Liver (tissue), 8 donors: ENCODE measurements at regions not wholly inside any gene's neighbourhood (a gene's known extent, or its start where the extent isn't known, plus 50 kb on each side); places are given as distances from the start of the nearest gene placed in this dataset.

Source experiments
- DNase-seq: peaks from one replicate; pipeline ENCODE4 v3.0.0-alpha.2; 2017; ENCODE audit warnings: low spot score
- H3K27ac ChIP-seq, 2 donors: one replicate each; pipeline ENCODE4 v1.7.0; 2013; ENCODE audit warnings: inconsistent platforms in 2 of 2, low read length in 2 of 2, control low read depth in 1 of 2, low read depth in 1 of 2, mild to moderate bottlenecking in 1 of 2
- H3K27me3 ChIP-seq, 4 donors: one replicate each; pipeline versions ENCODE4 v1.6.1 to v1.7.0; 2013; ENCODE audit warnings: low read length in 3 of 4, inconsistent platforms in 1 of 4, mild to moderate bottlenecking in 1 of 4, moderate library complexity in 1 of 4; ENCODE audit not compliant: control insufficient read depth in 4 of 4, insufficient read depth in 4 of 4
- H3K36me3 ChIP-seq, 4 donors: one replicate each; pipeline versions ENCODE4 v1.6.1 to v1.7.0; 2013; ENCODE audit warnings: low read length in 3 of 4, mild to moderate bottlenecking in 3 of 4, low read depth in 1 of 4, moderate library complexity in 1 of 4; ENCODE audit not compliant: control insufficient read depth in 4 of 4, insufficient read depth in 3 of 4
- H3K4me1 ChIP-seq, 4 donors: one replicate each; pipeline versions ENCODE4 v1.6.1 to v1.7.0; 2013; ENCODE audit warnings: low read length in 3 of 4, mild to moderate bottlenecking in 3 of 4, moderate library complexity in 1 of 4; ENCODE audit not compliant: control insufficient read depth in 4 of 4, insufficient read depth in 4 of 4
- H3K4me3 ChIP-seq, 3 donors: one replicate each; pipeline versions ENCODE4 v1.6.1 to v1.7.0; 2013; ENCODE audit warnings: low read length in 3 of 3, control low read depth in 1 of 3, low read depth in 1 of 3, mild to moderate bottlenecking in 1 of 3
- H3K9ac ChIP-seq, 2 donors: one replicate each; pipeline ENCODE4 v1.7.0; 2013; ENCODE audit warnings: low read length in 2 of 2, mild to moderate bottlenecking in 2 of 2, moderate library complexity in 2 of 2, control low read depth in 1 of 2, low read depth in 1 of 2
- H3K9me3 ChIP-seq, 4 donors: one replicate each; pipeline versions ENCODE4 v1.6.1 to v1.7.0; 2013; ENCODE audit warnings: low read length in 3 of 4; ENCODE audit not compliant: control insufficient read depth in 4 of 4
- EGR1 ChIP-seq, 2 donors: IDR thresholded peaks; 2 replicates each; pipeline ENCODE4 v1.6.1; 2016 to 2018; ENCODE audit warnings: antibody characterized with exemption in 2 of 2, low read depth in 2 of 2
- FOXA1 ChIP-seq: IDR thresholded peaks from 2 replicates; pipeline ENCODE4 v1.6.1; 2016; ENCODE audit warnings: antibody characterized with exemption
- FOXA2 ChIP-seq: IDR thresholded peaks from 2 replicates; pipeline ENCODE4 v1.6.1; 2016; ENCODE audit warnings: antibody characterized with exemption
- GABPA ChIP-seq, 2 donors: IDR thresholded peaks in 1 of 2; conservative IDR thresholded peaks in 1 of 2; 2 replicates each; pipeline ENCODE4 v1.6.1; 2016; ENCODE audit warnings: antibody characterized with exemption in 2 of 2, mild to moderate bottlenecking in 1 of 2, moderate library complexity in 1 of 2
- HNF4A ChIP-seq, 2 donors: conservative IDR thresholded peaks; 2 replicates each; pipeline ENCODE4 v1.6.1; 2016; ENCODE audit warnings: antibody characterized with exemption in 2 of 2, mild to moderate bottlenecking in 2 of 2
- HNF4G ChIP-seq: IDR thresholded peaks from 2 replicates; pipeline ENCODE4 v1.6.1; 2016; ENCODE audit warnings: antibody characterized with exemption
- JUND ChIP-seq, 2 donors: IDR thresholded peaks; 2 replicates each; pipeline ENCODE4 v1.6.1; 2016; ENCODE audit warnings: antibody characterized with exemption in 2 of 2
- NR2F2 ChIP-seq: IDR thresholded peaks from 2 replicates; pipeline ENCODE4 v1.6.1; 2016; ENCODE audit warnings: antibody characterized with exemption
- RAD21 ChIP-seq, 2 donors: IDR thresholded peaks; 2 replicates each; pipeline ENCODE4 v1.6.1; 2016; ENCODE audit warnings: antibody characterized with exemption in 2 of 2, mild to moderate bottlenecking in 2 of 2
- SP1 ChIP-seq: IDR thresholded peaks from 2 replicates; pipeline ENCODE4 v1.6.1; 2018; ENCODE audit warnings: antibody characterized with exemption, mild to moderate bottlenecking
- TAF1 ChIP-seq: conservative IDR thresholded peaks from 2 replicates; pipeline ENCODE4 v1.6.1; 2016; ENCODE audit warnings: antibody characterized with exemption, mild to moderate bottlenecking
- YY1 ChIP-seq: IDR thresholded peaks from 2 replicates; pipeline ENCODE4 v1.6.1; 2016; ENCODE audit warnings: antibody characterized with exemption, mild to moderate bottlenecking
- WGBS: extraction: QIAGEN DNeasy Blood & Tissue Kit; methylation state at CpG from one replicate; pipeline ENCODE4 v1.1.7; 2013; 5-methylcytosine and 5-hydroxymethylcytosine counted together
- TF ChIP-seq, protein P1 (sequence below): IDR thresholded peaks from 2 replicates; pipeline ENCODE4 v1.6.1; 2016; ENCODE audit warnings: antibody characterized with exemption
- TF ChIP-seq, protein P2 (sequence below): IDR thresholded peaks from 2 replicates; pipeline ENCODE4 v1.6.1; 2016; ENCODE audit warnings: antibody characterized with exemption, mild to moderate bottlenecking
- TF ChIP-seq, protein P3 (sequence below): IDR thresholded peaks from 2 replicates; pipeline ENCODE4 v1.6.1; 2016; ENCODE audit warnings: antibody characterized with exemption
- TF ChIP-seq, protein P4 (sequence below): fragments of 150-350 bp; IDR thresholded peaks from 2 replicates; pipeline ENCODE4 v1.5.1; 2017; ENCODE audit warnings: improper control_type of control experiment, low read depth, low read length; ENCODE audit not compliant: missing input control
- donor health status: healthy.
- donor health status: healthy.
- donor health status: healthy.
- donor health status: healthy.
- donor health status: healthy.

DNA sequence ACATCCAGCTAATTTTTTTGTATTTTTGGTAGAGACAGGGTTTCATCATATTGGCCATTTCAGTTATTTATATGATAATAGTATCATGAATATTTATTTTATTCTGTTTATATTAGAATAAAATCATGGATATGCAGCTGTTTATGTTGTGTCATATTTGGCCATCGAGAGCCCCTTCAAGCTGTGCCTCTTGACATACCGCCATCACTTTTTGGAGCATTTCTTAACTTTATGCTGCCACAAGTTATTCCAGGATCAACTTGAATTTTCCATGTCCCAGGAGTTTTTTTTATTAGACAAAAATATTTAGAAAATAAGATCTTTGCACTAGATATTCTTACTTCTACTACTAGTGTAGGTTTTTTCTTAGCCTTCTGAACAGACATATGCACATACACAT is 1067.0 kb upstream of the LRRTM3 start:
- Histone ChIP-seq H3K4me1 (no peaks in the 10 kb centered on the region), H3K4me3 (no peak overlapping the region), H3K9ac (no peak overlapping the region), H3K36me3 (no peaks in the 10 kb centered on the region), H3K9me3 (no peaks in the 10 kb centered on the region), H3K27me3 (no peaks in the 10 kb centered on the region), H3K27ac (no peak overlapping the region)
- TF ChIP-seq TAF1, result no peak
- no peak for TF ChIP-seq SP1
- no peak for TF ChIP-seq RAD21 (IDR thresholded peaks at IDR 0.05)
- TF ChIP-seq, protein P1, sequence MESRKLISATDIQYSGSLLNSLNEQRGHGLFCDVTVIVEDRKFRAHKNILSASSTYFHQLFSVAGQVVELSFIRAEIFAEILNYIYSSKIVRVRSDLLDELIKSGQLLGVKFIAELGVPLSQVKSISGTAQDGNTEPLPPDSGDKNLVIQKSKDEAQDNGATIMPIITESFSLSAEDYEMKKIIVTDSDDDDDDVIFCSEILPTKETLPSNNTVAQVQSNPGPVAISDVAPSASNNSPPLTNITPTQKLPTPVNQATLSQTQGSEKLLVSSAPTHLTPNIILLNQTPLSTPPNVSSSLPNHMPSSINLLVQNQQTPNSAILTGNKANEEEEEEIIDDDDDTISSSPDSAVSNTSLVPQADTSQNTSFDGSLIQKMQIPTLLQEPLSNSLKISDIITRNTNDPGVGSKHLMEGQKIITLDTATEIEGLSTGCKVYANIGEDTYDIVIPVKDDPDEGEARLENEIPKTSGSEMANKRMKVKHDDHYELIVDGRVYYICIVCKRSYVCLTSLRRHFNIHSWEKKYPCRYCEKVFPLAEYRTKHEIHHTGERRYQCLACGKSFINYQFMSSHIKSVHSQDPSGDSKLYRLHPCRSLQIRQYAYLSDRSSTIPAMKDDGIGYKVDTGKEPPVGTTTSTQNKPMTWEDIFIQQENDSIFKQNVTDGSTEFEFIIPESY, result no peak
- no peak for TF ChIP-seq NR2F2
- no peak for TF ChIP-seq FOXA2
- no peak for TF ChIP-seq JUND (IDR thresholded peaks at IDR 0.05)
- TF ChIP-seq, protein P2, sequence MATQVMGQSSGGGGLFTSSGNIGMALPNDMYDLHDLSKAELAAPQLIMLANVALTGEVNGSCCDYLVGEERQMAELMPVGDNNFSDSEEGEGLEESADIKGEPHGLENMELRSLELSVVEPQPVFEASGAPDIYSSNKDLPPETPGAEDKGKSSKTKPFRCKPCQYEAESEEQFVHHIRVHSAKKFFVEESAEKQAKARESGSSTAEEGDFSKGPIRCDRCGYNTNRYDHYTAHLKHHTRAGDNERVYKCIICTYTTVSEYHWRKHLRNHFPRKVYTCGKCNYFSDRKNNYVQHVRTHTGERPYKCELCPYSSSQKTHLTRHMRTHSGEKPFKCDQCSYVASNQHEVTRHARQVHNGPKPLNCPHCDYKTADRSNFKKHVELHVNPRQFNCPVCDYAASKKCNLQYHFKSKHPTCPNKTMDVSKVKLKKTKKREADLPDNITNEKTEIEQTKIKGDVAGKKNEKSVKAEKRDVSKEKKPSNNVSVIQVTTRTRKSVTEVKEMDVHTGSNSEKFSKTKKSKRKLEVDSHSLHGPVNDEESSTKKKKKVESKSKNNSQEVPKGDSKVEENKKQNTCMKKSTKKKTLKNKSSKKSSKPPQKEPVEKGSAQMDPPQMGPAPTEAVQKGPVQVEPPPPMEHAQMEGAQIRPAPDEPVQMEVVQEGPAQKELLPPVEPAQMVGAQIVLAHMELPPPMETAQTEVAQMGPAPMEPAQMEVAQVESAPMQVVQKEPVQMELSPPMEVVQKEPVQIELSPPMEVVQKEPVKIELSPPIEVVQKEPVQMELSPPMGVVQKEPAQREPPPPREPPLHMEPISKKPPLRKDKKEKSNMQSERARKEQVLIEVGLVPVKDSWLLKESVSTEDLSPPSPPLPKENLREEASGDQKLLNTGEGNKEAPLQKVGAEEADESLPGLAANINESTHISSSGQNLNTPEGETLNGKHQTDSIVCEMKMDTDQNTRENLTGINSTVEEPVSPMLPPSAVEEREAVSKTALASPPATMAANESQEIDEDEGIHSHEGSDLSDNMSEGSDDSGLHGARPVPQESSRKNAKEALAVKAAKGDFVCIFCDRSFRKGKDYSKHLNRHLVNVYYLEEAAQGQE, result no peak
- TF ChIP-seq, protein P3, sequence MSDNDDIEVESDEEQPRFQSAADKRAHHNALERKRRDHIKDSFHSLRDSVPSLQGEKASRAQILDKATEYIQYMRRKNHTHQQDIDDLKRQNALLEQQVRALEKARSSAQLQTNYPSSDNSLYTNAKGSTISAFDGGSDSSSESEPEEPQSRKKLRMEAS, result no peak
- no peak for TF ChIP-seq HNF4A (conservative IDR thresholded peaks at IDR 0.05)
- WGBS, result 87% methylated on average over 2 of the region's 2 CpGs
- DNase-seq, result no peak

DNA sequence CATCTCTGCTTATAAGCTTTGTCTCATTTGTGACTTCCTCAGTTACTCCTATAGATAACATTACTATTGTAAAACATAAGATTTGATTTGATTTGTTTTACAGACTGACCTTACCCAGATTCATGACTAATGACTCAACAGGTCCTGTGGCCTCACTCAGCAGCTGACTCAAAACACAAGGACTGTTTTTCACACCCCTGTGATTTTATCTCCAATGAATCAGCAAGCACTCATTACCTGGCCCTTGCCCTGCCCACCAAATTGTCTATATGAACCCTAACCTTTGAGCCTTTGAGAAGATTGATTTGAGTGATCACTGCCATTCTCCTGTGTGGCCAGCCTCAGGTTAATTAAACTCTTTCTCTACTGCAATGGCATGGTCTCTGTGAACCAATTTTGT is 1064.6 kb upstream of the LRRTM3 start:
- no peak overlapping the region for H3K27ac ChIP-seq
- H3K36me3 ChIP-seq, result no peaks in the 10 kb centered on the region
- H3K9me3 ChIP-seq, result no peaks in the 10 kb centered on the region
- DNase-seq, result no peak
- H3K4me1 ChIP-seq, result no peaks in the 10 kb centered on the region
- TF ChIP-seq GABPA (IDR thresholded peaks at IDR 0.05 in 1 of 2, conservative IDR thresholded peaks at IDR 0.05 in 1 of 2), result no peak
- TF ChIP-seq, protein P3, result no peak
- no peak for TF ChIP-seq NR2F2
- TF ChIP-seq FOXA1, result no peak
- TF ChIP-seq, protein P4, sequence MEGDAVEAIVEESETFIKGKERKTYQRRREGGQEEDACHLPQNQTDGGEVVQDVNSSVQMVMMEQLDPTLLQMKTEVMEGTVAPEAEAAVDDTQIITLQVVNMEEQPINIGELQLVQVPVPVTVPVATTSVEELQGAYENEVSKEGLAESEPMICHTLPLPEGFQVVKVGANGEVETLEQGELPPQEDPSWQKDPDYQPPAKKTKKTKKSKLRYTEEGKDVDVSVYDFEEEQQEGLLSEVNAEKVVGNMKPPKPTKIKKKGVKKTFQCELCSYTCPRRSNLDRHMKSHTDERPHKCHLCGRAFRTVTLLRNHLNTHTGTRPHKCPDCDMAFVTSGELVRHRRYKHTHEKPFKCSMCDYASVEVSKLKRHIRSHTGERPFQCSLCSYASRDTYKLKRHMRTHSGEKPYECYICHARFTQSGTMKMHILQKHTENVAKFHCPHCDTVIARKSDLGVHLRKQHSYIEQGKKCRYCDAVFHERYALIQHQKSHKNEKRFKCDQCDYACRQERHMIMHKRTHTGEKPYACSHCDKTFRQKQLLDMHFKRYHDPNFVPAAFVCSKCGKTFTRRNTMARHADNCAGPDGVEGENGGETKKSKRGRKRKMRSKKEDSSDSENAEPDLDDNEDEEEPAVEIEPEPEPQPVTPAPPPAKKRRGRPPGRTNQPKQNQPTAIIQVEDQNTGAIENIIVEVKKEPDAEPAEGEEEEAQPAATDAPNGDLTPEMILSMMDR, result no peak
- TF ChIP-seq, protein P1, result no peak
- TF ChIP-seq EGR1 (IDR thresholded peaks at IDR 0.05; ENCODE audit: low read depth in 2 of 2), result no peak
- no peak for TF ChIP-seq SP1
- no peak for TF ChIP-seq HNF4G
- no peak for TF ChIP-seq YY1
- no peak for TF ChIP-seq HNF4A (conservative IDR thresholded peaks at IDR 0.05)
- no peak for TF ChIP-seq RAD21 (IDR thresholded peaks at IDR 0.05)
- no peak for TF ChIP-seq TAF1
- H3K4me3 ChIP-seq, result no peak overlapping the region
- H3K9ac ChIP-seq, result no peak overlapping the region
- H3K27me3 ChIP-seq, result no peaks in the 10 kb centered on the region
